Activated CD4-positive, alpha-beta T cell treated with anti-CD3 and anti-CD28 coated beads for 4 hours (primary cell): ENCODE measurements at regions not wholly inside any gene's neighbourhood (a gene's known extent, or its start where the extent isn't known, plus 50 kb on each side); places are given as distances from the start of the nearest gene placed in this dataset.

ENCODE experiments used
- DNase-seq, 2 donors: peaks; one replicate each; pipeline ENCODE4 v3.0.0-alpha.2; 2020

DNA sequence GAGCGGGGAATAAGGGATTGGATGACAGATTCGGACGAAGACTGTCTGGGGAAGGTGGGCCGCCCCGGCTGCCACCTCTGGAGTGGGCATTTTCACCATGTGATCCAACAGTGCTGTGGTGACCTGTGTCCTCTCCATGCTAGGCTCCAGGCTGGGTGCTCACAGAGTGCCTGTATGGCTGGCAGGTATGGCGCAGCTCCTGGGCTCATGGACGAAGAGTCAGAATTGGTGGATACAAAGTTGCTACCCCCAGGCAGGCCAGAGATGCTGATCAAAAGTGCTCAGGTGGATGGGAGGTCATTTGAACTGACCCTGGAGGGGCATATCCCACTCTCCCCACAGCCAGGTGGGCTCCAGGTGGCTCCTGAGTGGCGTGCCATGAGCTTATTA is 111.3 kb upstream of the UQCRFS1 start:
- no peak for DNase-seq

DNA sequence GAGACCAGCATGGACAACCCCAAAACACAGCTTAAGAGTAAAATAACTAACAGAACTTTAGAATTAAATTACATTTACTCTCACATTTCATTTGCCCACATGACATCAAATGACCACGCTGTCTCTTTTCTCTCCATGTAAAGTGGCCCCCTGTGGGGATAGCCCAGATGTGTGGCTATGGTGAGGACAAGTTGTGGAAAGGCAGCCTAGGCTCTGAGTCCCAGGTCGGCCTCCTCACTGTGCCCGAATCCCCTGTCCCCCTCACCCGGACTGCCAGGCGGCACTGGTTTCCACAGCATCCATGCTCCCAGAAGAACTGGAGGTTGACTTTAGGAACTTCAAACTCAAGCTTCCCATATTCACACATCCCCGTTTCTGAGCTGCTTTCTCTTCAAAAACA is 111.8 kb upstream of the UQCRFS1 start:
- DNase-seq, result no peak

DNA sequence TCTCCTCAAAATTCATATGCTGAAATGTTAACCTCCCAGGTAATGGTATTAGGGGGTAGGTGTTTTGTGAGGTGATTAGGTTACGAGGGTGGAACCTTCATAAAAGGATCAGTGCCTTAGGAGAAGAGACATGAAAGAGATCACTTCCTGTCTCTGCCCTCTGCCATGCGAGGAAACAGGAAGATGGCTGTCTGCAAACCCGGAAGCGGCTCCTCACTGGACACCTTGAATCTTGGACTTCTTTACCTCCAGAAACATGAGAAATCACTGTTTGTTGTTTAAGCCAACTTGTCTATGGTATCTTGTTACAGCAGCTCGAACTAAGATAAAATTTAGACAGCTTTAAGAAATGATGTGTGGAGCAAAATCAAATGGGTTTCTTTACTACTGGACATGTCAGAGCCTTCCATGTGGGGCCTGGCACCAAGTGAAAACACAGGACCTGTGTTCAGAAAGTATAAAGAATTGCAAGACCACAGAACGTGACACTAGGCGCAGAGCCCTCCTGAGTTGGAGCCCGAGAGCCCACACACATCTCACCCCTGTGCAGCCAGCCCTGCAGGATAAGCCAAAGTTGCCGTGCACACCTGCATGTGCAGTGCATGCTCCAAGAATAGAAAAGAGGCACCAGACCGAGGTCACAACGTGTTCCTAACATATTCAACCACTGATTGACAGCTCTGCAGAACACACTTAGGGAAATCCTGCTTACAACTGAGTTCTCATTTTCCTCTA is 112.5 kb upstream of the UQCRFS1 start:
- DNase-seq, result no peak

DNA sequence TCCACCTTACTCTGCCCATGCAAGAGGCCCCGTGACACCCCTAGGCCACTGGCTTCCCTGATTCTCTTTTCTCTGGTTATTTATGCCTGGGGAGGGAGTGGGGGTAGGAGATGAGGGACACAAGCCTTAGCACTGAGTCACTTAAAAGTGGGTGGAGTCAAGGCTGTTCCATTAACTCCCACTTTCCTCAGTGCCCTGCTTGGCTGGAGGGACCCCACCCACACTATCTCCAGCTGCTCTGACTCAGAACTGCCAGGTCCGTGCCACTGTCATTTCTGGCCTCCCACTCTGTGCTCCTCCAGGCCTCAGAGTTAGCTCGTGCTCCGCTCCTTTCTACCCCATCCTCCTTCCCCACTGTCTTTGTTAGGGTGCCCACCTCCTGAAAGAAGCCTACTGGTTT is 113.4 kb upstream of the UQCRFS1 start:
- no peak for DNase-seq

DNA sequence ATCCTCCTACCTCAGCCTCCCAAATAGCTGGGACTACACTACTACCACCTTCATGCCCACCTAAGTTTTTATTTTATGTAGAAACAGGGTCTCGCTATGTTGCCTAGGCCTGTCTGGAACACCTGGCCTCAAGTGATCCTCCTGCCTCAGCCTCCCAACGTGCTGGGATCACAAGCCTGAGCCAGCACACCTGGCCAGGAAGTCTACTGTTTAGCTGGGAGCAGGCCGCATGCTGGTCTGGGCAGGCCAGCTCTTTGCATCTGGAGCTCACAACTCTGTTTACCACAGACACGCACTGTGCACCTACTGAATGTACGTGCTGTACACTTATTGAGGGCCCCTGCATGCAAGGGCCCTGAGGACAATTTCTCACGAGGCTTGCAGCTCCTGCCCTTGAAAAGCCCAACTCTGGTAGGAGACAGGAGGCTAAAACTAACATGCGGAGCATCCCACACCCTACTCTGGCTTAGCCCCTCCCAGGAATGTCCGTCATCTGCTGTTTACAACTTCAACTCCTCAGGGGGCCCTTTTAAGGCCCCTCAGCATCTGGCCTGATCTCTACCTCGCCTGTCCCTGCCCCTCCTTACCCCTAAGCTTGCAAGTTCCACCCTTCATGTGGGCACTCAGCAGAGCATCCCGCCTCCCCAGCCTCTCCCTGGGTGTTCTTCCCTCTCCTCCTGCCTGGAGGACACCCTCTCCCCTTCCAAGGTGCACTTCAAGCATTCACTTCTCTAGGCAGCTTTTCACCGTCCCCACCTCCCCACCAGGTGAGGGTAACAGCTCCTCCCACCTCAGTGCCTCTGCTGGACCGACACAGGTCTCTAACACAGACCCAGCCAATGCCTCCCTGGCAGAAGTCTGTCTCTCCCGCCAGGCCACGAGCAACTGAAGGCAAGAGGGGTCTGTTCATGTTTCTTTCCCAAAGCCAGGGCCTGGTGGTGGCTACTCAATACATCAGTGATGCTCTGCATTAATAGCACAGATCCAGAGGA is 114.2 kb upstream of the UQCRFS1 start:
- DNase-seq, result no peak

DNA sequence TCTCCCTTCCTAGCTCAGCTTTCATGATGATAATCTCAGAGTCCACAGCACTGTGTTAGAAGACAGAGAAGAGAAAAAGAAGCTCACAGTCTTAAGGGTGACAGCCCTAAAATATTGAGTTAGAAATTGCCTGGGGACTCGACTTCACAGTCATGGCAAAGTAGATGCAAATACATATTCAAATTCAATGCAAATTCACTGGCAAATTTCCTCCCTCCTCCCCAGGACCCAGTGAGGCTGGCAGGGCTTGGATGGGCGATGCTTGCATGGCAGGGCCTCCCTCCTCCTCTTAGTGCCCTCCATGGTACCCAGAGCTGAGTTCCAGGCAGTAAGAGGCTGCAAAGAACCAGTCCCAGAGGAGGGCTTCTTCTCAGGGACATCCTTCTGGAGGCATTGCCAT is 115.6 kb upstream of the UQCRFS1 start:
- no peak for DNase-seq

DNA sequence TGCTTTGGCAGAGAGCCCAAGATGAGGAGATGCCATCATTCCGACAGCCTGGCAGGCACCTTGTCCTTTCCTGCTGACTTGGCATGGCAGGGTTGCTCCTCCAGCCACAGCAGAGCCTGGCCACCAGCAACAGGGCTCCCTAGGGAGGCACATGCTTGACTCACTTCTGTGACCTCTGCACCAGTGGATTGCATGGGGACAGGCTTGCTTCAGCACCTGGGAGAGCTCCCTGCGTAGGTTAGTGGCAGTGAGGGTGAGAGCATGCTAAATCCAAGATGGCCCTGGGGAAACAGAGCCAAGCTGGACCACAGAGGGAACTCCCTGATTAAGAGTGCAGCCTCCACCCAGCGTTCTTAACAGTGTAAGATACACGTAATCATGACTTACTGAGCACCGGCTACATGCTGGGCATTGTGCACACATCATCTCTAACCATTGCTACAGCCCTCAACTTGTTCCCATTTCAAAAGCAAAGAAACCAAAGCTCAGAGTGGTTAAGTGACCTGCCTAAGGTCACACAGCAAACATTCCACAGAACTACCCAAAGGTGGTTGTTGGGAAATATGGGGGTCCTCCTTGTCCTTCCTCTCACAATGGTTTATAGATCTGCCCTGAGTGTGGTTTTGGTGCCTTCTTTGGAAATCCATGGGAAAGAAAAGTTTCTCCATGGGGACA is 116.6 kb upstream of the UQCRFS1 start:
- DNase-seq, result no peak

DNA sequence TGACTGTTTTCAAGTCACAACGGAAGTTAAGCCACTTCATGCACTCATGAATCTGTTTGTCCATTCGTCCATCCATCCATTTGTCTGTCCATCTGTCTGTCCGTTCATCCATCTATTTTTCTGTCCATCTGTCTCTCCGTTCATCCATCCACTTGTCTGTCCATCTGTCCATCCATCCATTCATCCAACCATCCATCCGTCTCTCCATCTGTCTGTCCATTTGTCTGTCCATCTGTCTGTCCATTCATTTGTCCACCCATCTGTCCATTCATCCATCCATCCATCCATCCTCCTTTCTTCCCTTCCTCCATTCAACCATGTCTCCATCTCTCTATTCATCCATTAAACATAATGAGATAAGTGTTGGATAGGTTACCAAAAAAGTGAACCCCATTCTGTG is 123.5 kb upstream of the UQCRFS1 start:
- DNase-seq, result no peak

DNA sequence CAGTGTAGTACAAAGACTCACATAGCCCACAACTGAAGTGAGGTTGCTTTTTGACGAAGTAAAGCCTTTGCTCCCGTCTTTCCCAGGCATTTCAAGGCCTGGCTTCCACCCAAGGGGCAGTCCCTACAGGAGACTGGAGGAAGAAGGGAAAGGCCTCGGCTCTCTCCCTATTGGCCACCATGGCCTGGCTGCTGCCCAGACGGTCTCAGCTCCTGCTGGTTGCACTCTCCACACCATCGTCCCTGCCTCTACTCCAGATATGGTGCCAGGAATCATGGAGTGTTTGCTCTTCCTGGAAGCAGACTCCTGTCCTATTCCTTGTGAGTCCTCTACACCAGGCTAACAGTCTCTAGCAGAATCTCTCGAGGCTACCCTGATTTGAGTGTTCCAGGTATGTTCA is 124.1 kb upstream of the UQCRFS1 start:
- DNase-seq, result no peak

DNA sequence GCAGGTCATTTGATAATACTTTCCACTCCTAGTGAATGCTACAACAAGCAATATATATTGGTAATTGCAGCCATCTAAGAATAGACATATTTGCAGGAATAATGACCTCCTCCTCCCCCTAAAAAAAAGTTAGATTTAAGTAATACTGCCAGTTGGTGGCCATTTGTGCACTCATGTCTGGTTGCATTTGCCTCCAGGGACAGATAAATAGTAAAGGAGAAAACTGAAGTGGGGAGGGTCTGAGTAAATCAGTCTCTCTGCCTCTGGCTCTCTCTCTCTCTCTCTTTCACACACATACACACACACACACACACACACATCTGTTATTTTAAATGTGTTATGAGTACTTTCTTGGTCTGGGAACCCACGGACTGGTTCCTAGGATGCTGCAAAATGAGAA is 125.5 kb upstream of the UQCRFS1 start:
- DNase-seq, result no peak

DNA sequence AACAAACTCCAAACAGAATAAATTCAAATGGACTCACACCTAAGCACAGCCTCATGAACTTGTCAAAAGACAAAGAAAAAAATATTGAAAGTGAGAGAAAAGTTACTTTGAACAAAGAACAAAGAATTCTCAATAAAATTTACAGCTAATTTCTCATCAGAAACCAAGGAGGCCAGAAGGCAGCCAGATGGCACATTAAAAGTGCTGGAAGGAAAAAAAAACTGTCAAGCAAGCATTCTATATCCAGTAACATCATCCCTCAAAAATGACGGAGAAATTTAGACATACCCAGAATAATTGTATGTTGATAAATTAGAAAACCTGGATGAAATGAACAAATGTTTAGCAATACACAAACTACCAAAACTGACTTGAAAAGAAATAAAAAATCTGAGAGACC is 129.8 kb upstream of the UQCRFS1 start:
- no peak for DNase-seq

DNA sequence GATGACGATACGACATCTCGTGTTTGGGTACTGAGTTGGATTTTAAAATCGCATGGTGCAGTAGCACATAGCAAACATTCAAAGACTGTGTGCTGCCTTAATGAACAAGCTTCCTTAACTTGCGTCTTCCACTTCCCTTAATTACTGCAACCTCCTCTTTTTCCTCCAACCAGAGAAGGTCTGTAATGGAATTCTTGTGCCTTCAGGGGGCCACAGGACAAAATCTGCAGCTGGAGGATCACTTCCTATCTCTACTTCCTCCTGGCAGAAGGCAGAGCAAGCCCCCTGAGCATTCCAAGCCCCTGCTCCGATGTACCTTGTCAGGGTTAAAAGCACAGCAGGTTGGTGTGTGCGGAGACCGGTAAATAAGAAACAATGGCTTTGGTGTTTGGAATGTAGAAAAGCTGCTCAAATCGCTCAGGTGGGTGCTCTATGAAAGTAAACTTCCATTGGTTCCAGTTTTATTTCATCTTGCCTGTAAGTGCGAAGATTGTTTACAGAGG is 151.3 kb upstream of the UQCRFS1 start:
- DNase-seq, result no peak

DNA sequence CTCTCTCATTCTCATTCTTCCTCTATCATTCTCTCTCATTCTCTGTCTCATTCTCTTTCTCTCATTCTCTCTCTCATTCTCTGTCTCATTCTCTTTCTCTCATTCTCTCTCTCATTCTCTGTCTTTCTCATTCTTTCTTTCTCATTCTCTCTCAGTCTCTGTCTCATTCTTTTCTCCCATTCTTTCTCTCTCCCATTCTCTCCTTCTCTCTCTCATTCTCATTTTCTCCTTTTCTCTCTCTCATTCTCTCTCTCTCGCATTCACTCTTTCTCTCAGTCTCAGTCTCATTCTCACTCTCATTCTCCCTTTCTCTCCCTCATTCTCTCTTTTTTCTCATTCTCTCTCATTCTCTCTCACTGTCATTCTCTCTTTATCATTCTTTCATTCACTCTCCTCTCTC is 152.0 kb upstream of the UQCRFS1 start:
- DNase-seq, result no peak

DNA sequence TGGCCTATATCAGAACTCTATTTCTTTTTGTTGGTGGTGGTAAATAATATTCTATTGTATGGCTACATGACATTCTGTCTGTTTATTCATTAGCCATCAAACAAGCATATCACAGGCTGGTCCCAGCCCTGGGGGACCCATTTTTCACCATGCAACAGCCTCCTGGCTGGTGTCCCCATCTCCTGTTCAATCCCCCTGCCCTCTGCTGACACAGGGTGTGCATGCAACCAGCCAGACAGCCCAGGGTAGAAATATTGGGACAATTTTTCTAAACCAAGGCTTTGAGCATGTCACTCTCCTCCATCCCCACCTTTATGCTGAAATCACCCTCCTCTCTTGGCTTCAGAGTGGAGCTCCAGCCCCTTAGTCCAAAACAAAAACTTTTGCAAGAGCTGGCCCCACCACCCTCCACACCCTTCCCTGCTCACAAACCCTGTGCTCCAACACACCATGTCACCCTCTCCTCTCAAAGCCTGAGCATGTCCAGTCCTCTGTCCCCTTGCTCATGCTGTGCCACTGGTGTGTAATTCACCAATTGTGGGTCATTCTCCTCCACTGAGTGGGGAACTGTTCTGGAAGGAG is 153.0 kb upstream of the UQCRFS1 start:
- DNase-seq, result no peak

DNA sequence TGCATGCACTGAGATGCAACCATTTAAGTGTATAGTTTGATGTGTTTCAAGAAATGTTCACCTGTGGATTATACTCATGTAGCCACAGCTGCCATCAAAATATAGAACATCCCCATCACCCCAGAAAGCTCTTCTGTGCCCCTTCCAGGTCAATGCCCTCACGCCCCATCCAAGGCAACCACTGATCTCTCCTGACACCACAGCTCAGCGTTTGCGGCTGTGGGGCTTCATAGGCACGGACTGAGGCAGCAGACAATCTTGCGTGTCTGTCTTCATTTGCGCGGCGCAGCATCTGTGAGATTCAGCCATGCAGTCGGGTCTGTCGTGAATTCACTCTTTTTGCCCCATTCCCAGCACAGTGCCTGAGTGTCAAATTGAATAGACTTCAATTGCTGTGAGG is 153.8 kb upstream of the UQCRFS1 start:
- DNase-seq, result no peak

DNA sequence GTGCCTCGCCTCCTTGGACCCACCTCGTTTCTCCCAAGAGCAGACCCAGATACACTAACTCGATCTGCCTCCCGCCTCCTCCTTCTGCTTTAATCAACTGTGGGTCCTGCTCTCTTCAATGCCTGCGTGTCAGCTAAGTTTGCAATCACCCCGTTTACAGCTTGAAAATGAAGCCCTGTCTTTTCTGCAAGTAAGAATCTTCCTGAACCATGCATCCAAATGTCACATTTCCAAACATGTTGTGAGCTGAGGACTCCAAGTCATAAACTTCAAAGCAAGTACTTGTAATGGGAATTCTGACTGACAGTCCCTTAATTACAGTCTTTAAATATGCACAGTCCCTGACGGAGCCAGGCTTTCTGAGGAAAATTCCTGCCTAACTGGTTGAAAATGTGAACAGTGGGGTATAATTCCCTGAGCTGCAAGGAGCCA is 154.9 kb upstream of the UQCRFS1 start:
- DNase-seq, result no peak

DNA sequence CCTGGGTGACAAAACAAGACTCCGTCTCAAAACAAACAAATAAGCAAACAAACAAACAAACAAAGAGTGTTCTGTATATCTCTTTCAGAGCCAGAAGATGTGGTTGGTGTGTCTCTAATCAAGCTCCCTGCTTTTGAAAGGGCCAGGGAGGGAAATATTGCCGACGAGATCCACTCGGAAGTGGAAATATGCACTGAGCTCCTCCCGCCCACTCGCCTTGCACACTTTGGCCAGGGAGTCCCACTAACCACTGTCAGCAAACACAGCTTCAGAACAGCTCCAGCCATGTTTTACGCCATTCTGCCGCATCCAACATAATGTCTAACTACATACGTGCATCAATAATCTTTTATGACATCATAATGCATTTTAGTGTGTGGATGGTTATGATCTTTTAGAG is 155.5 kb upstream of the VSTM2B start:
- DNase-seq, result no peak

DNA sequence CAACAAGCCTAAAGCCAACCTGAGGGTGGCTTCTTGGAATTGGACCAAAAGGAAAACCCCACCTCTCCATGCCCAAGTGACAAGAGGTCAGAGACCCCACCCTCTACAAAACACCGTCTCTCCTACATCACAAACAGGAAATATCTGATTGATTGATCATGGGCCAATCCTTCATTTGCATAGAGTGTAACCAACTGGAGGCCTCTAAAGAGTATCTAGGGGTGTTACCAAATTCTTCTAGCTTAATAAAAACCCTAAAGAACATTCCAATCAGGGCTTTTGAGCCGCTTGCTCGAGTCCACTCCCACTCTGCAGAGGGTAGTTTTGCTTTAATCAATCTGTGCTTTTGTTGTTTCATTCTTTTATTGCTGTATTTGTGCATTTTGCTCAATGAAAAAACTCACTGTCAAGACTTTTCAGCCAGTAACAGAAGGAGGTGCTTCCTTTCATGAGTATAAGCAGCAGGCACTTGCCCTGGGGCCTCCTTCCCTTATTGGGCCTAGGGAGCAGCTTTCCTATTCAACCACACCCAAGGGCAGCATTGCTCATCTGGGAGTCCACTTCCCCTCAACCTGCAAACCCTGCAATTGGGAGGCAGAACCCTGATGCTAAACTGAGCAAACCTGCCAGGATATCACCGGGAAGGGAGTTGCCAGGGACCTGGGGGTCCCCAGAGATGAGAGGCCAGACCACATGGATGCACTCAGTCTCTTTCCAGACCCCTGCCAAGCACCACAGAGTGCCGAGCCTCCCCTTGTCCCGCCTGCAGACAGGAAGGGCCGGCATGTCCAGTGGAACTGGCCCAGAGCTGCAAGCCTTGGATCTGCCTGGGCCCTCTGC is 154.3 kb upstream of the VSTM2B start:
- no peak for DNase-seq

DNA sequence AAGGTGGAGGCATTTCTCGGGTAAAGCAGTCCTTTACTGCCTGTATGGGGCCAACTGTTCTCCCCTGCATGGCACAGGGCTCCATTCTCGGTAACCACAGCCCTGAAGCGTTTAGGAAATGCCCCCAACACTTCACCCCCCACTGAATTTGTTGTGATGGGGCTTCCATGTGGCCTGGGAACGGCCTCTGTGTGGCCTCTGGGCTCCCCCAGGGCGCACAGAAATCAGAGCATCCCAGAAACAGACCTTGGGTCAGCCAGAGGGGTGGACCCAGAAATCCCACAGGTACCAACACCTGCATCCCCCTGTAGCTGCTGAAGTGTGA is 153.7 kb upstream of the VSTM2B start:
- no peak for DNase-seq

DNA sequence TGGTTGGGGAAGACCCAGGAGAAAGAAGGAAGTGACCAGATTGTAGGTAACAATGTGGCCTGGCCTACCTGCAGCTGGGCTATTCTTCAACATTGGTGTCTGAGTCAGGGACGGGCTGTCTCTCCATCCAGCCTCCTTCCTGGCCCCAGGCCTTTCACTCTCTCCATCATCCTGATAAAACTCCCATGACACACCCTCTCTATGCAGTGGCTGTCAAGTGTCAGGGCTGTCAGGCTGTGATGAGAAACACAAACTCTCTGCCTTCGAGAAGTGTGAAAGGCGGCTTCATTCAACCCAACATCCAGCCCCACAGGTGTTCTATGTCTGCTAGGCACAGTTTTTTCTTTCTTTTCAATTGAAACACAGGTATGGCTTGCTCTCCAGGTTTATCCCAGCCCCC is 153.3 kb upstream of the VSTM2B start:
- no peak for DNase-seq

DNA sequence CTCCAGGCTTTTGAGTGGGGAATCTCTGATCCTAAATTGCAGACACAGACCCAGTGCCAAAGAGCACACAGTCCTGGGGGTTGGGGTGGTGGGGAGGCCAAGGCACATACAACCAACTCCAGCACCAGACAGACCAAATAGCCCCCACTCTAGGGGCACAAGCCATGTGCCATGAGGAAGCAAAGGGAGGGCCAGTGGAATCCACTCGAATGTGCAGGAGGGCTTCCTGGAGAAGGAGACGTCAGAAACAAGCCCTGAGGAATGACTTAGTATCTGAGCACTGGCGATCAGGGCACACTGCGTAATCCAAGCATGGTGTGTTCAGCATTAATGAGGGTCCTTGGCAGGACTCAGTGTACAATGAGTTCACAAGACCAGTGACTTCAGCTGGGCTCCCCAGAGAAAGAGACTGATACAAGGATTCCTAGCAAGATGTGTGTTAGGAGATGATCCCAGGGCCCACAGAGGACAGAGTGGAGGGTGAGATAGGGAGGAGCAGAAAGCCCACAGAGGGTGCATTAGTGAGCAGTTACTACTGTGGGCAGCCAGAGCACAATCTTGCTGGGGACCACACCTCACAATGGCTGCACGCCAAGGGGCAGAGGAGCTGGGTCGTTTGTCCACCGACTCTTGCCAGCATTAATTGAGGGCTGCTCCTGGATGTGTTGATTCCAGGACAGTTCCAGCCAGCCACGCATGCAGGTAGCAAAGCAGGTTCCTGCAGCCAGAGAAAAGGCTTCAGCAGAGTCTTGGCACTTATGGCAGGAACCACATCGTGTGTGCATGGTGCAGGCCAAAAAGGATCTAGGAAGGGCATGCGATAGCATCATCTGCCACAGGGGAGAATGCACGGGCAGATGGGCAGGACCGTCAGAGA is 152.6 kb upstream of the VSTM2B start:
- no peak for DNase-seq
